PC-3 (cell line): ENCODE measurements at regions not wholly inside any gene's neighbourhood (a gene's known extent, or its start where the extent isn't known, plus 50 kb on each side); places are given as distances from the start of the nearest gene placed in this dataset.

ENCODE experiments used
- ATAC-seq: fragments of 200-7000 bp; cut with Tn5 transposase; 2 replicates; pipeline ENCODE4 v1.9.1; 2020; ENCODE audit warnings: mild to moderate bottlenecking, moderate library complexity
- BruUV-seq: library from RNA; stranded (reverse); fragments of 400-500 nt; replicated peaks from 2 replicates; lab custom pipeline; 2021; lab: Mats Ljungman, UMichigan
- CTCF ChIA-PET: fragments of 300-600 bp; sonication (Branson Sonifier 250); formaldehyde crosslinking; loops from one replicate; lab custom pipeline; 2022; ENCODE audit warnings: antibody characterized with exemption; lab: Charles Lee
- POLR2A ChIA-PET: fragments of 300-600 bp; sonication (Branson Sonifier 250); formaldehyde crosslinking; loops from one replicate; lab custom pipeline; 2022; ENCODE audit warnings: antibody characterized with exemption; ENCODE audit not compliant: unreplicated experiment; lab: Charles Lee
- DNase-seq: peaks from one replicate; pipeline ENCODE4 v3.0.0-alpha.2; 2015
- H2AFZ ChIP-seq: fragments of 300-600 bp; sonication (generic); 2 replicates; pipeline ENCODE4 v1.6.0; 2016; ENCODE audit warnings: antibody characterized with exemption, low read length
- H3F3A ChIP-seq: fragments of 300-600 bp; sonication (generic); one replicate; pipeline ENCODE4 v1.6.0; 2017; ENCODE audit warnings: antibody characterized with exemption, low read length, control low read depth, mild to moderate bottlenecking; ENCODE audit not compliant: unreplicated experiment
- H3K27ac ChIP-seq: fragments of 300-600 bp; sonication (generic); 2 replicates; pipeline ENCODE4 v1.5.1; 2016; ENCODE audit warnings: mild to moderate bottlenecking, low read length
- H3K27me3 ChIP-seq: fragments of 300-600 bp; sonication (generic); 2 replicates; pipeline ENCODE4 v1.6.1; 2016; ENCODE audit warnings: low read length, mixed read lengths
- H3K36me3 ChIP-seq: fragments of 300-600 bp; sonication (generic); 2 replicates; pipeline ENCODE4 v1.6.1; 2016; ENCODE audit warnings: low read depth, mixed run types, low read length, mixed read lengths
- H3K4me1 ChIP-seq: fragments of 300-600 bp; sonication (generic); 2 replicates; pipeline ENCODE4 v1.5.1; 2016; ENCODE audit warnings: low read length; ENCODE audit not compliant: insufficient read depth
- H3K4me2 ChIP-seq: fragments of 300-600 bp; sonication (generic); 2 replicates; pipeline ENCODE4 v1.6.0; 2016; ENCODE audit warnings: low read length
- H3K4me3 ChIP-seq: fragments of 300-600 bp; sonication (generic); 2 replicates; pipeline ENCODE4 v1.5.1; 2016; ENCODE audit warnings: mild to moderate bottlenecking, low read length, mixed read lengths
- H3K79me2 ChIP-seq: fragments of 300-600 bp; sonication (generic); 2 replicates; pipeline ENCODE4 v1.6.1; 2017; ENCODE audit warnings: low read length, mixed read lengths
- H3K9ac ChIP-seq: fragments of 300-600 bp; sonication (generic); 2 replicates; pipeline ENCODE4 v1.6.0; 2016; ENCODE audit warnings: mild to moderate bottlenecking, low read length
- H3K9me2 ChIP-seq: fragments of 300-600 bp; sonication (generic); replicated peaks from 2 replicates; pipeline ENCODE4 v1.6.1; 2016; ENCODE audit warnings: mixed run types, low read length, mixed read lengths
- H3K9me3 ChIP-seq: fragments of 300-600 bp; sonication (generic); 2 replicates; pipeline ENCODE4 v1.6.1; 2016; ENCODE audit warnings: low read length, mixed read lengths
- H4K20me1 ChIP-seq: fragments of 300-600 bp; sonication (generic); 2 replicates; pipeline ENCODE4 v1.6.1; 2016; ENCODE audit warnings: low read length, mixed read lengths
- CTCF ChIP-seq: fragments of 300-600 bp; sonication (generic); conservative IDR thresholded peaks from 2 replicates; pipeline ENCODE4 v1.5.1; 2017; ENCODE audit warnings: antibody characterized with exemption, low read depth, mild to moderate bottlenecking, low read length
- EZH2 ChIP-seq: fragments of 300-600 bp; sonication (generic); IDR thresholded peaks from one replicate; pipeline ENCODE4 v1.6.1; 2017; ENCODE audit warnings: antibody characterized with exemption, mild to moderate bottlenecking, low read length; ENCODE audit not compliant: unreplicated experiment
- EZH2phosphoT487 ChIP-seq: fragments of 300-600 bp; sonication (generic); IDR thresholded peaks from 2 replicates; pipeline ENCODE4 v1.6.1; 2018; ENCODE audit warnings: mild to moderate bottlenecking, antibody characterized with exemption, low read length, borderline replicate concordance
- intact Hi-C: fragments of 100-400 bp; cut with micrococcal nuclease; formaldehyde crosslinking; loops from 2 replicates; pipeline ENCODE4 v1.9.0; 2023

- no peak for DNase-seq
- Histone ChIP-seq H3K36me3 (no peaks in the 10 kb centered on the region), H3K9me3 (no peaks in the 10 kb centered on the region), H2AFZ (no peak overlapping the region), H4K20me1 (no peaks in the 10 kb centered on the region), H3K9ac (no peak overlapping the region), H3K27me3 (no peaks in the 10 kb centered on the region), H3K4me3 (no peak overlapping the region), H3K79me2 (no peaks in the 10 kb centered on the region), H3K27ac (no peak overlapping the region), H3F3A (no peaks in the 10 kb centered on the region), H3K9me2 (no peaks in the 10 kb centered on the region), H3K4me2 (no peak overlapping the region), H3K4me1 (peaks cover 49% of the 10 kb centered on the region)
- intact Hi-C loops, result no loop called here
- no peak for ATAC-seq
- POLR2A ChIA-PET, result no interaction called here
- TF ChIP-seq EZH2phosphoT487 (no peak), CTCF (no peak), EZH2 (no peak)
- BruUV-seq, result no TSS peak
- CTCF ChIA-PET, result no interaction called here
These were observed 231.9 kb downstream of the TOMM20 start for GRCh38 chr1:234896477-234897389.

- Histone ChIP-seq H3K9me2 (no peaks in the 10 kb centered on the region), H3K9me3 (no peaks in the 10 kb centered on the region), H3K27ac (peak overlapping the region; percentile 79), H4K20me1 (no peaks in the 10 kb centered on the region), H3K79me2 (no peaks in the 10 kb centered on the region), H2AFZ (peak overlapping the region; percentile 20), H3K27me3 (no peaks in the 10 kb centered on the region), H3F3A (no peaks in the 10 kb centered on the region), H3K36me3 (no peaks in the 10 kb centered on the region), H3K4me2 (peak overlapping the region; percentile 38; the same call in 1 of the 2 replicates), H3K4me3 (no peak overlapping the region), H3K9ac (peak overlapping the region; percentile 66), H3K4me1 (peaks cover 49% of the 10 kb centered on the region)
- no TSS peak for BruUV-seq
- intact Hi-C loops, result no loop called here
- ChIA-PET POLR2A (no interaction called here), CTCF (no interaction called here)
- DNase-seq (peak; percentile 70), ATAC-seq (peak; percentile 63)
- no peak for TF ChIP-seq EZH2
- no peak for TF ChIP-seq CTCF
- no peak for TF ChIP-seq EZH2phosphoT487
These were observed 234.7 kb downstream of the TOMM20 start for GRCh38 chr1:234893725-234894630.
